ENCODE measurements at regions not wholly inside any gene's neighbourhood (a gene's known extent, or its start where the extent isn't known, plus 50 kb on each side); places are given as distances from the start of the nearest gene placed in this dataset.

GRCh38 chr6:14246876-14247275 is 129.3 kb downstream of the CD83 start:
- peaks cover 4% of the 10 kb centered on the region for H3K9me3 Mint-ChIP-seq (ENCODE audit: unreplicated experiment)
- no peak overlapping the region for H3K27ac Mint-ChIP-seq (ENCODE audit: unreplicated experiment)
- no peak for TF ChIP-seq CTCF (IDR thresholded peaks at IDR 0.05; ENCODE audit: partially characterized antibody, unreplicated experiment)
- no peak for DNase-seq
- peaks cover 11% of the 10 kb centered on the region for H3K36me3 Mint-ChIP-seq (ENCODE audit: unreplicated experiment)
- peaks cover 3% of the 10 kb centered on the region for H3K27me3 Mint-ChIP-seq (ENCODE audit: unreplicated experiment)
- H3K4me3 Mint-ChIP-seq (ENCODE audit: unreplicated experiment): no peak overlapping the region
- H3K4me1 Mint-ChIP-seq (ENCODE audit: low read depth, unreplicated experiment): peaks cover 18% of the 10 kb centered on the region

GRCh38 chr6:14250573-14250972 is 133.0 kb downstream of the CD83 start:
- no peak for TF ChIP-seq CTCF (IDR thresholded peaks at IDR 0.05; ENCODE audit: partially characterized antibody, unreplicated experiment)
- H3K4me1 Mint-ChIP-seq (ENCODE audit: low read depth, unreplicated experiment): no peaks in the 10 kb centered on the region
- H3K9me3 Mint-ChIP-seq (ENCODE audit: unreplicated experiment): no peaks in the 10 kb centered on the region
- H3K27me3 Mint-ChIP-seq (ENCODE audit: unreplicated experiment): peaks cover 1% of the 10 kb centered on the region
- no peak overlapping the region for H3K4me3 Mint-ChIP-seq (ENCODE audit: unreplicated experiment)
- peaks cover 8% of the 10 kb centered on the region for H3K36me3 Mint-ChIP-seq (ENCODE audit: unreplicated experiment)
- no peak overlapping the region for H3K27ac Mint-ChIP-seq (ENCODE audit: unreplicated experiment)
- no peak for DNase-seq

GRCh38 chr6:14252271-14252850 is 134.8 kb downstream of the CD83 start:
- no peak for DNase-seq
- Mint-ChIP-seq H3K27ac (ENCODE audit: unreplicated experiment) (no peak overlapping the region), H3K4me3 (ENCODE audit: unreplicated experiment) (no peak overlapping the region), H3K9me3 (ENCODE audit: unreplicated experiment) (no peaks in the 10 kb centered on the region), H3K4me1 (ENCODE audit: low read depth, unreplicated experiment) (no peaks in the 10 kb centered on the region), H3K27me3 (ENCODE audit: unreplicated experiment) (peaks cover 1% of the 10 kb centered on the region), H3K36me3 (ENCODE audit: unreplicated experiment) (peaks cover 8% of the 10 kb centered on the region)
- no peak for TF ChIP-seq CTCF (IDR thresholded peaks at IDR 0.05; ENCODE audit: partially characterized antibody, unreplicated experiment)

GRCh38 chr6:14254505-14254904 is 136.9 kb downstream of the CD83 start:
- H3K27me3 Mint-ChIP-seq (ENCODE audit: unreplicated experiment): peaks cover 1% of the 10 kb centered on the region
- peaks cover 4% of the 10 kb centered on the region for H3K4me1 Mint-ChIP-seq (ENCODE audit: low read depth, unreplicated experiment)
- DNase-seq: no peak
- H3K4me3 Mint-ChIP-seq (ENCODE audit: unreplicated experiment): no peak overlapping the region
- no peak overlapping the region for H3K27ac Mint-ChIP-seq (ENCODE audit: unreplicated experiment)
- H3K9me3 Mint-ChIP-seq (ENCODE audit: unreplicated experiment): no peaks in the 10 kb centered on the region
- no peak for TF ChIP-seq CTCF (IDR thresholded peaks at IDR 0.05; ENCODE audit: partially characterized antibody, unreplicated experiment)
- H3K36me3 Mint-ChIP-seq (ENCODE audit: unreplicated experiment): peaks cover 8% of the 10 kb centered on the region

GRCh38 chr6:14255916-14256315 is 138.3 kb downstream of the CD83 start:
- Mint-ChIP-seq H3K9me3 (ENCODE audit: unreplicated experiment) (no peaks in the 10 kb centered on the region), H3K4me1 (ENCODE audit: low read depth, unreplicated experiment) (peaks cover 11% of the 10 kb centered on the region), H3K27ac (ENCODE audit: unreplicated experiment) (no peak overlapping the region), H3K36me3 (ENCODE audit: unreplicated experiment) (peaks cover 3% of the 10 kb centered on the region), H3K4me3 (ENCODE audit: unreplicated experiment) (no peak overlapping the region), H3K27me3 (ENCODE audit: unreplicated experiment) (peaks cover 1% of the 10 kb centered on the region)
- TF ChIP-seq CTCF (IDR thresholded peaks at IDR 0.05; ENCODE audit: partially characterized antibody, unreplicated experiment): no peak
- no peak for DNase-seq

Data from glutamatergic neuron (in vitro differentiated cells).